Lower lobe of right lung (tissue), 2 donors: ENCODE measurements at regions not wholly inside any gene's neighbourhood (a gene's known extent, or its start where the extent isn't known, plus 50 kb on each side); places are given as distances from the start of the nearest gene placed in this dataset.

Experiments
- ATAC-seq, 2 donors: fragments of 200-7000 bp; cut with Tn5 transposase; one replicate each; pipeline ENCODE4 v1.9.1; 2020 to 2022; ENCODE audit warnings: mild to moderate bottlenecking in 2 of 2, moderate library complexity in 2 of 2
- DNase-seq: peaks from one replicate; pipeline ENCODE4 v3.0.0-alpha.2; 2020
- H3K27ac ChIP-seq: fragments of 200-600 bp; one replicate; pipeline ENCODE4 v1.8.0; 2022
- H3K27me3 ChIP-seq: fragments of 200-600 bp; one replicate; pipeline ENCODE4 v1.8.0; 2022; ENCODE audit warnings: low read depth
- H3K36me3 ChIP-seq: fragments of 200-600 bp; one replicate; pipeline ENCODE4 v1.8.0; 2022; ENCODE audit warnings: mild to moderate bottlenecking
- H3K4me1 ChIP-seq: fragments of 200-600 bp; one replicate; pipeline ENCODE4 v1.8.0; 2022
- H3K4me3 ChIP-seq: fragments of 200-600 bp; one replicate; pipeline ENCODE4 v1.8.0; 2022; ENCODE audit warnings: mild to moderate bottlenecking
- H3K9me3 ChIP-seq: fragments of 200-600 bp; one replicate; pipeline ENCODE4 v1.8.0; 2022
- intact Hi-C: fragments of 100-400 bp; cut with DNase I; formaldehyde crosslinking; loops from one replicate; pipeline ENCODE4 v1.11.0; 2022
- TF ChIP-seq, protein P1 (sequence below): fragments of 200-600 bp; IDR thresholded peaks from one replicate; pipeline ENCODE4 v1.8.0; 2022; ENCODE audit warnings: antibody characterized with exemption, mild to moderate bottlenecking
- donor health status: DM: no; HTN: yes; CAD: no; lungs with severe emphysema.

DNA sequence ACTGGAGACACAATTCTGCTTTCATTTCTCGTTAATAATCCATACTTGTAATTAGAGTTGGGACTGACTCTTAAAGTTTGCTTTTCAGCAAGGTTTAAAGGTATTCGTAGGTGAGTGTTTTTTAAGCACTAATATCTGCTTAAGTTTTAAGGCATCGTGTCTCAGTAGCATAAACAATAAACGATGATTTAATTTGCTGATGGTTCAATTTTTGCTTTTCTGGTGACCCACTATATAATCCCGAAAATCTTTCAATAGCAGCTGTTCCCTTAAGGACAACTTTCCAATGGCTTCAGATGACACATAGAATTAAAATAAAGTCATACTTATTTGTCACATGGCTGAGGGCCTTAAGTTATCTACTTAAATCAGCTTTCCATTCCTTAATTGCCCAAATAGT is 859.5 kb upstream of the SOX11 start:
- no peak for ATAC-seq

DNA sequence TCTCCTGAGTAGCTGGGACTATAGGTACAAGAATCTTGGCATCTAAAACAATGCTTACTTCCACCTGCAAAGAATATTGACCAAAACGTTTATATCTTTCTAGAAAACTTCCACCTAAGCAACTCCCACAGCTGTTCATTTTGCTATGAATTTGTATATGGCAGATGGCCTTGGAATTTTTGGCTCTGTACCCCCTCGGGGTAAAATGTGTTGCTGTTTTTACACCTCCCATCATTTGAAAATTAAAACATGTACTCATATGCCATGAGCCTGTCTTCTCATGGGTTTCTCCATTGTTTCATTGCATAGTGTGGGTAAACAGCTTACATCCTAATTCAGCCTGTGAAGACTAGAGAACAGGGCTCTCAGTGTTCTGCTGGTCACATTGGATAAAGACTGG is 853.6 kb upstream of the SOX11 start:
- no peaks in the 10 kb centered on the region for H3K27me3 ChIP-seq
- no peak overlapping the region for H3K4me3 ChIP-seq
- H3K9me3 ChIP-seq = no peaks in the 10 kb centered on the region
- TF ChIP-seq, protein P1, sequence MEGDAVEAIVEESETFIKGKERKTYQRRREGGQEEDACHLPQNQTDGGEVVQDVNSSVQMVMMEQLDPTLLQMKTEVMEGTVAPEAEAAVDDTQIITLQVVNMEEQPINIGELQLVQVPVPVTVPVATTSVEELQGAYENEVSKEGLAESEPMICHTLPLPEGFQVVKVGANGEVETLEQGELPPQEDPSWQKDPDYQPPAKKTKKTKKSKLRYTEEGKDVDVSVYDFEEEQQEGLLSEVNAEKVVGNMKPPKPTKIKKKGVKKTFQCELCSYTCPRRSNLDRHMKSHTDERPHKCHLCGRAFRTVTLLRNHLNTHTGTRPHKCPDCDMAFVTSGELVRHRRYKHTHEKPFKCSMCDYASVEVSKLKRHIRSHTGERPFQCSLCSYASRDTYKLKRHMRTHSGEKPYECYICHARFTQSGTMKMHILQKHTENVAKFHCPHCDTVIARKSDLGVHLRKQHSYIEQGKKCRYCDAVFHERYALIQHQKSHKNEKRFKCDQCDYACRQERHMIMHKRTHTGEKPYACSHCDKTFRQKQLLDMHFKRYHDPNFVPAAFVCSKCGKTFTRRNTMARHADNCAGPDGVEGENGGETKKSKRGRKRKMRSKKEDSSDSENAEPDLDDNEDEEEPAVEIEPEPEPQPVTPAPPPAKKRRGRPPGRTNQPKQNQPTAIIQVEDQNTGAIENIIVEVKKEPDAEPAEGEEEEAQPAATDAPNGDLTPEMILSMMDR = no peak
- H3K27ac ChIP-seq = no peak overlapping the region
- ATAC-seq (no peak), DNase-seq (no peak)
- intact Hi-C loops = no loop called here
- no peaks in the 10 kb centered on the region for H3K4me1 ChIP-seq
- H3K36me3 ChIP-seq = no peaks in the 10 kb centered on the region

More for the DNA sequence above, 859.5 kb upstream of the SOX11 start:
- Histone ChIP-seq H3K9me3 (no peaks in the 10 kb centered on the region), H3K36me3 (no peaks in the 10 kb centered on the region), H3K27ac (no peak overlapping the region), H3K4me1 (no peaks in the 10 kb centered on the region), H3K27me3 (no peaks in the 10 kb centered on the region), H3K4me3 (no peak overlapping the region)
- intact Hi-C loops = no loop called here
- TF ChIP-seq, protein P1 = no peak
- no peak for DNase-seq

DNA sequence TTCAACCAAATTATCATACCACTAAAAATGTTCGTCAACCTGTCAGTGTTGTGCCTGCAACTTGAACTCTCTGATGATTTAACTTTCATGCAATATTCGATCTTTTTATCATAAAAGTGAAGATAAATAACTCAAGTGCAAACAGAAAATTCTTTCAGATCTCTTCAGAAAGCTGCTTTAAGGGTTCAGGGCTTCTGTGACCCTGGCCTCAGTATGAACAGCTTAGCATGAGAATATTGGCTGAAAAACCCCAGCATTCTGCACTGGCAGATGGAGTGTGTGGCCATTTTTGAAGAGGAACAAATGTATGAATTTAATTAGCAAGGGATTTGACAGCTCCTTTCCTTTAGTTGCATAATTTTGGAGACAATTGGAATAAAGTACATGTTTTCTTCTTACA is 851.4 kb upstream of the SOX11 start:
- Histone ChIP-seq H3K9me3 (no peaks in the 10 kb centered on the region), H3K36me3 (no peaks in the 10 kb centered on the region), H3K27ac (no peak overlapping the region), H3K27me3 (no peaks in the 10 kb centered on the region), H3K4me1 (no peaks in the 10 kb centered on the region), H3K4me3 (no peak overlapping the region)
- DNase-seq (no peak), ATAC-seq (no peak)
- TF ChIP-seq, protein P1 = no peak
- intact Hi-C loops = no loop called here

DNA sequence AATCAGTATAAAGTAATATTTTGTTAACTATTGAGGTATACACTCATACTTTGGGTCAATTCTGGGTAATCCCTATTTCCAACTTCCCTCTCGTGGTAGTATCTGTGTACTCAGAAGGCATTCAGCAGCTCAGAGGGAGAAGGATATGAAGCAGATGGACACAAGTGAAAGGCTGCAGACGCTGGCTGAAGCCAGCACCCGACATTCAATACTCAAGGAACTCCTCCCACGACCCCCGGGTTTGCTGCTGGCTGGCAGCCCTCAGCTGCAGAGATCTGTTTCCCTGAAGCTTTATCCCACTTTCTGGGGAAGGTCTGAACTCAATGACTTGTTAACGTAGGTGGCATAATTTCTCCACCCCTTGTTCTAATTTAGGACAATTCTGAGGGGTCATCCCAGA is 847.3 kb upstream of the SOX11 start:
- no peak overlapping the region for H3K27ac ChIP-seq
- no peaks in the 10 kb centered on the region for H3K36me3 ChIP-seq
- H3K4me3 ChIP-seq = no peak overlapping the region
- H3K4me1 ChIP-seq = no peaks in the 10 kb centered on the region
- ATAC-seq (no peak), DNase-seq (no peak)
- H3K9me3 ChIP-seq = no peaks in the 10 kb centered on the region
- TF ChIP-seq, protein P1 = no peak
- H3K27me3 ChIP-seq = no peaks in the 10 kb centered on the region
- intact Hi-C loops = no loop called here

DNA sequence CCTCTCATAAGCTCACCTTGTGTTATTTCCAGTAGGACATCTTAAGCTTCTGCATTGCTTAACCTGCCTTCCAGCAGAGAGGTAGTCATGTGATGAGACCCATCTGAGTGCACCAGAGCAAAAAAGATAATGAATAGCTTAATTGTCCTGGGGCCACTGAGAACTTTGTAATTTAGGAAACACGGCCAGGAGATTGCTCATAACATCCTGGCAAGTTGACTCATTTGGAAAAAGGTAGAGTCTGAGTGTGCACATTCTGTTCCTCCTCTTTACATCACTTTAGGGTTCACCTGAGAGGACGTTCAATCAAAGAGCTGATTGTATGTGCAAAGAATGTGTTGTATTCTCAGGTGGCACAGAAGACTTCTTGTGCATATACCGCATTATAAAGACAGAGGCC is 830.2 kb upstream of the SOX11 start:
- no peaks in the 10 kb centered on the region for H3K4me1 ChIP-seq
- H3K4me3 ChIP-seq = no peak overlapping the region
- no peaks in the 10 kb centered on the region for H3K36me3 ChIP-seq
- no peaks in the 10 kb centered on the region for H3K27me3 ChIP-seq
- no peaks in the 10 kb centered on the region for H3K9me3 ChIP-seq
- intact Hi-C loops = no loop called here
- DNase-seq (no peak), ATAC-seq (no peak)
- TF ChIP-seq, protein P1 = no peak
- no peak overlapping the region for H3K27ac ChIP-seq

DNA sequence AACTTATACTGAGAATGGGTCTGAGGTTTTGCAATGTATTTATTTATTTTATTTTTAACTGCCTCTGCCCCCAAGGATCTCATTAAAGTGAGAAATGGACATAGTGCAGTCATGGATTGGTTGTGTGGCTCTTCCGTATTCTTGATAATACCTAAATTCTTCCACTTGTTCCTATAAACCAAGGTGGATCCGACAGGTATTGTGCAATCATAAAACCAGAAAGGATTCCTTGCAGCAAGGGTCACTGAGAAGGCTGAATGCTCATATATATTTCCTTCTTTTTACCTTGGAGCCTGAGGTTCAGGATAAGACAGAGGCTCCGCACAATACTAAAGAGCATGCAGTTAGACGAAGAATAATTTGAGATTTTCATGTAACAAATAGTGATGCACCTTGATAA is 826.0 kb upstream of the SOX11 start:
- ATAC-seq (no peak), DNase-seq (no peak)
- Histone ChIP-seq H3K27me3 (no peaks in the 10 kb centered on the region), H3K4me1 (no peaks in the 10 kb centered on the region), H3K27ac (no peak overlapping the region), H3K36me3 (no peaks in the 10 kb centered on the region), H3K9me3 (no peaks in the 10 kb centered on the region), H3K4me3 (no peak overlapping the region)
- TF ChIP-seq, protein P1 = no peak
- intact Hi-C loops = no loop called here
